HepG2 (cell line): ENCODE measurements at regions not wholly inside any gene's neighbourhood (a gene's known extent, or its start where the extent isn't known, plus 50 kb on each side); places are given as distances from the start of the nearest gene placed in this dataset.
A peak's percentile ranks its signal among the peaks of the same experiment; 100 is the strongest.
"Not testable (repeated sequence)": the region's sequence is repeated elsewhere in the genome, so short reads cannot be mapped to it uniquely, and the experiment has no call there.

Experiments used
- ATAC-seq: fragments of 200-7000 bp; cut with Tn5 transposase; 3 replicates; pipeline ENCODE4 v1.9.1; 2020; ENCODE audit warnings: mild to moderate bottlenecking, moderate library complexity
- BruUV-seq: library from RNA; stranded (reverse); fragments of 400-500 nt; replicated peaks from 2 replicates; lab custom pipeline; 2021; lab: Mats Ljungman, UMichigan
- CTCF ChIA-PET: fragments of 300-600 bp; formaldehyde crosslinking; extraction: SDS; loops from one replicate; lab custom pipeline; 2021; ENCODE audit warnings: low total read pairs, inconsistent platforms, low intra/inter-chr PET ratio; lab: Yijun Ruan, JAX
- POLR2A ChIA-PET: fragments of 350-600 bp; sonication (Branson Sonifier 250); formaldehyde crosslinking; loops from one replicate; lab custom pipeline; 2020; ENCODE audit warnings: antibody characterized with exemption, inconsistent platforms; lab: Yijun Ruan, JAX
- DNase-seq: peaks from one replicate; pipeline ENCODE4 v3.0.0-alpha.2; 2015; ENCODE audit warnings: low spot score
- FAIRE-seq: peaks from 3 replicates; lab custom pipeline; 2011; peaks lifted over from hg19 to GRCh38; lab: Jason Lieb, UNC
- H2AFZ ChIP-seq: one replicate; pipeline ENCODE4 v1.6.1; 2011; ENCODE audit warnings: low read length, inconsistent platforms
- H3K27ac ChIP-seq: fragments of 300-600 bp; 3 replicates; pipeline ENCODE4 v1.8.0; 2011; ENCODE audit warnings: mixed run types, mild to moderate bottlenecking, mixed read lengths, low read length, inconsistent platforms; ENCODE audit not compliant: insufficient read depth; ENCODE audit errors: extremely low read length
- H3K27me3 ChIP-seq, 2 experiments: fragments of 200-600 bp in 1 of 2; 2 replicates in 1 of 2; 3 replicates in 1 of 2; pipeline versions ENCODE4 v1.6.0 to v1.8.0; 2011; ENCODE audit warnings: low read length in 2 of 2, mild to moderate bottlenecking in 2 of 2, moderate library complexity in 2 of 2, inconsistent platforms in 1 of 2; ENCODE audit not compliant: insufficient read depth in 2 of 2, control insufficient read depth in 1 of 2
- H3K36me3 ChIP-seq, 2 experiments: fragments of 200-600 bp in 1 of 2; replicated peaks in 1 of 2; 2 replicates in 1 of 2; 3 replicates in 1 of 2; pipeline versions ENCODE4 v1.5.1 to v1.8.0; 2011; ENCODE audit warnings: low read length in 2 of 2, inconsistent platforms in 1 of 2; ENCODE audit not compliant: insufficient read depth in 2 of 2, control insufficient read depth in 1 of 2
- H3K4me1 ChIP-seq: 2 replicates; pipeline ENCODE4 v1.5.1; 2012; ENCODE audit warnings: low read length, inconsistent platforms; ENCODE audit not compliant: insufficient read depth
- H3K4me2 ChIP-seq: 2 replicates; pipeline ENCODE4 v1.6.0; 2011; ENCODE audit warnings: low read depth, low read length, inconsistent platforms
- H3K4me3 ChIP-seq, 3 experiments: fragments of 200-600 bp in 1 of 3; sonication (generic), shearing (Covaris generic) in 1 of 3; replicated peaks in 1 of 3; 2 replicates each; pipeline ENCODE4 v1.5.1; 2011 to 2016; ENCODE audit warnings: low read length in 3 of 3, inconsistent platforms in 2 of 3, low read depth in 2 of 3, mild to moderate bottlenecking in 2 of 3, control low read depth in 1 of 3, mixed read lengths in 1 of 3; ENCODE audit not compliant: insufficient read depth in 1 of 3
- H3K79me2 ChIP-seq: one replicate; pipeline ENCODE4 v1.6.1; 2011; ENCODE audit warnings: low read length, inconsistent platforms; ENCODE audit not compliant: insufficient read depth
- H3K9ac ChIP-seq: 2 replicates; pipeline ENCODE4 v1.6.0; 2011; ENCODE audit warnings: mild to moderate bottlenecking, low read depth, low read length, inconsistent platforms; ENCODE audit not compliant: insufficient read depth
- H3K9me3 ChIP-seq: 2 replicates; pipeline ENCODE4 v1.5.1; 2012; ENCODE audit warnings: mild to moderate bottlenecking, low read length
- H4K20me1 ChIP-seq: 2 replicates; pipeline ENCODE4 v1.6.0; 2011; ENCODE audit warnings: inconsistent platforms, mild to moderate bottlenecking, low read length, moderate library complexity; ENCODE audit not compliant: insufficient read depth
- CREB1 ChIP-seq, 2 experiments: fragments of 450-650 bp in 1 of 2; IDR thresholded peaks; 2 replicates each; pipeline ENCODE4 v1.6.1; 2016 to 2017; ENCODE audit warnings: control low read depth in 1 of 2, mild to moderate bottlenecking in 1 of 2, missing compliant biosample characterization in 1 of 2, missing genetic modification characterization in 1 of 2
- ZNF768 ChIP-seq: sonication (generic); formaldehyde crosslinking; IDR thresholded peaks from 2 replicates; pipeline ENCODE4 v1.4.0; 2020; ENCODE audit warnings: missing genetic modification reagents
- WGBS: methylation state at CpG from one replicate; pipeline ENCODE4 v1.1.6; 2017; ENCODE audit warnings: low lambda C conversion rate; 5-methylcytosine and 5-hydroxymethylcytosine counted together
- in situ Hi-C: cut with HindIII; loops from 2 replicates; pipeline ENCODE4 v1.10.0; 2017; ENCODE audit warnings: low pct_unique_long_range_greater_than_20kb; ENCODE audit not compliant: extremely low pct_ligation_motif_present
- intact Hi-C: fragments of 100-400 bp; cut with micrococcal nuclease; formaldehyde crosslinking; loops from one replicate; pipeline ENCODE4 v1.10.0; 2022; ENCODE audit not compliant: unreplicated experiment

- H3K27ac ChIP-seq; H3K4me1 ChIP-seq; ATAC-seq; H3K36me3 ChIP-seq; POLR2A ChIA-PET; FAIRE-seq; H3K27me3 ChIP-seq; H3K4me3 ChIP-seq; in situ Hi-C loops; BruUV-seq; DNase-seq; intact Hi-C loops; H3K9ac ChIP-seq; H3K79me2 ChIP-seq; CTCF ChIA-PET; H4K20me1 ChIP-seq; H3K4me2 ChIP-seq; H2AFZ ChIP-seq; TF ChIP-seq CREB1 (CRISPR knock-in tag; IDR thresholded peaks at IDR 0.05): not testable (repeated sequence)
- 39% methylated on average over 19 of the region's 19 CpGs for WGBS
- peaks cover 27% of the 10 kb centered on the region for H3K9me3 ChIP-seq
- TF ChIP-seq CREB1 (IDR thresholded peaks at IDR 0.05), result peak; percentile 81
These were observed 2730.6 kb downstream of the RPIA start for GRCh38 chr2:91422102-91422501.

GRCh38 chr2:91427148-91427547, 2735.7 kb downstream of the RPIA start:
- H3K79me2 ChIP-seq, POLR2A ChIA-PET, H3K27me3 ChIP-seq, FAIRE-seq, H3K4me3 ChIP-seq, H3K27ac ChIP-seq, H3K36me3 ChIP-seq, H3K4me1 ChIP-seq, CTCF ChIA-PET, DNase-seq, H3K4me2 ChIP-seq, H4K20me1 ChIP-seq, intact Hi-C loops, H3K9ac ChIP-seq, BruUV-seq, H2AFZ ChIP-seq, ATAC-seq, in situ Hi-C loops: not testable (repeated sequence)
- H3K9me3 ChIP-seq, result peaks cover 11% of the 10 kb centered on the region
- WGBS, result 0% methylated on average over 1 of the region's 1 CpG

- H3K4me1 ChIP-seq, BruUV-seq, FAIRE-seq, in situ Hi-C loops, CTCF ChIA-PET, H2AFZ ChIP-seq, H3K79me2 ChIP-seq, intact Hi-C loops, H4K20me1 ChIP-seq, H3K27ac ChIP-seq, DNase-seq, POLR2A ChIA-PET, H3K9ac ChIP-seq, H3K36me3 ChIP-seq, H3K9me3 ChIP-seq: not testable (repeated sequence)
- peak; percentile 57 for ATAC-seq
- H3K27me3 ChIP-seq, result peaks cover 6 to 17% of the 10 kb centered on the region in 2 experiments; a peak in 3 of 5 replicates
- peak; percentile 18; the same call in 1 of the 2 replicates for TF ChIP-seq ZNF768 (CRISPR knock-in tag)
- WGBS, result 9% methylated on average over 29 of the region's 29 CpGs
- H3K4me3 ChIP-seq, result peak overlapping the region; percentile 46 to 61 (median 60); a peak in 5 of 6 replicates
- H3K4me2 ChIP-seq, result peak overlapping the region; percentile 61
These were observed 2750.4 kb downstream of the RPIA start for GRCh38 chr2:91441932-91442245.
